ENCODE measurements at regions not wholly inside any gene's neighbourhood (a gene's known extent, or its start where the extent isn't known, plus 50 kb on each side); places are given as distances from the start of the nearest gene placed in this dataset.

DNA sequence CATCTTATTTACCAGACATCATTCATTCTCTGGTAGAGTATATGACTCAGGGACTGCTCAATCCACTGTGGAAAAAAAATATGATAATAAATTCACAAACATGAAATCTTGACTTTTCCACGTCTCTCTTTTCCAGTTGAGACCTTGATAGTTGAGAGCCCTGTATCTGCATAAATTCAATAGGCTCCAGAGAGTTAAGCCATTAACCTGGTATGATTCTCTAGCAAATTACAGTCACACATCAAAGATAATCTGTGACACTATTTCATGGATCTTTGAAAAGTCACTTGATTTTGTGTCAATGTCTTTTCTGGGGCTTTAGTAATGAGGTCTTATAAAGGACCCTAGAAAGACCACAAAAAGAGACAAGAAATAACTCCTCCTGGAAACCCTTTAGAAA is 154.2 kb upstream of the FOXG1 start:
- H3K27me3 ChIP-seq (replicated peaks; ENCODE audit: insufficient read depth, low read depth, low read length, poor library complexity) = peaks cover 6% of the 10 kb centered on the region
- intact Hi-C loops (cut with micrococcal nuclease; ENCODE audit: unreplicated experiment) = no loop called here
- TF ChIP-seq, protein P1, sequence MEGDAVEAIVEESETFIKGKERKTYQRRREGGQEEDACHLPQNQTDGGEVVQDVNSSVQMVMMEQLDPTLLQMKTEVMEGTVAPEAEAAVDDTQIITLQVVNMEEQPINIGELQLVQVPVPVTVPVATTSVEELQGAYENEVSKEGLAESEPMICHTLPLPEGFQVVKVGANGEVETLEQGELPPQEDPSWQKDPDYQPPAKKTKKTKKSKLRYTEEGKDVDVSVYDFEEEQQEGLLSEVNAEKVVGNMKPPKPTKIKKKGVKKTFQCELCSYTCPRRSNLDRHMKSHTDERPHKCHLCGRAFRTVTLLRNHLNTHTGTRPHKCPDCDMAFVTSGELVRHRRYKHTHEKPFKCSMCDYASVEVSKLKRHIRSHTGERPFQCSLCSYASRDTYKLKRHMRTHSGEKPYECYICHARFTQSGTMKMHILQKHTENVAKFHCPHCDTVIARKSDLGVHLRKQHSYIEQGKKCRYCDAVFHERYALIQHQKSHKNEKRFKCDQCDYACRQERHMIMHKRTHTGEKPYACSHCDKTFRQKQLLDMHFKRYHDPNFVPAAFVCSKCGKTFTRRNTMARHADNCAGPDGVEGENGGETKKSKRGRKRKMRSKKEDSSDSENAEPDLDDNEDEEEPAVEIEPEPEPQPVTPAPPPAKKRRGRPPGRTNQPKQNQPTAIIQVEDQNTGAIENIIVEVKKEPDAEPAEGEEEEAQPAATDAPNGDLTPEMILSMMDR (conservative IDR thresholded peaks at IDR 0.05; ENCODE audit: low read depth, low read length) = no peak
- TF ChIP-seq EZH2 (IDR thresholded peaks at IDR 0.05; ENCODE audit: borderline replicate concordance, low read depth, low read length, poor library complexity, severe bottlenecking) = no peak
- H3K4me1 ChIP-seq (ENCODE audit: insufficient read depth, low read length, poor library complexity, severe bottlenecking) = no peaks in the 10 kb centered on the region
- H3K9me3 ChIP-seq (ENCODE audit: low read depth, low read length, poor library complexity, severe bottlenecking) = no peaks in the 10 kb centered on the region
- ChIA-PET CTCF (no interaction called here), POLR2A (ENCODE audit: low non-redundant PET) (no interaction called here)
- no peak overlapping the region for H3K4me3 ChIP-seq (ENCODE audit: low read depth, low read length, poor library complexity, severe bottlenecking)
- no peak overlapping the region for H3K27ac ChIP-seq (ENCODE audit: low read depth, low read length, poor library complexity, severe bottlenecking)
- DNase-seq (ENCODE audit: low spot score) = no peak
- BruUV-seq (replicated peaks) = no TSS peak
- H3K36me3 ChIP-seq (ENCODE audit: insufficient read depth, low read length, poor library complexity, severe bottlenecking) = no peaks in the 10 kb centered on the region

DNA sequence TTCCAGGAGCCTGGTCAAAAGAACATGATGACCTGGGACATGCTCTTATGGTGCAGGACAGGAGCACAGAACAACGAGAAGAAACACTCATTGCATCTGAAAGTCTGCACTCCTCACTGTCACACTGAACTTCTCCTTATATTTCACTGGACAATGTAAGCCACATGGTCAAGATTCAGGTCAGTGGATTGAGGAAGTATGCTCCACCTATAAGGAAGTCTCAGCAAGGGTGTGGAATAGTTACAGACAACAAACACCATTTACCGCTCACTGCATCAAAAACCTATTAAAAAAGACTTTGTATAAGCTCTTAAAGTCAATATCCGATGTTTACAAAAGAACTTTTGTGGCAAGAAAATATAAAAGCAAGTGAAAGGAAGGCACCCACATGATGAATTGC is 153.1 kb upstream of the FOXG1 start:
- ChIA-PET CTCF (interaction anchor here (0.6 kb wide), 1 partner anchor 19 kb away, joined by 3 read pairs; no protein-coding TSS in a partner anchor), POLR2A (ENCODE audit: low non-redundant PET) (no interaction called here)
- BruUV-seq (replicated peaks) = no TSS peak

DNA sequence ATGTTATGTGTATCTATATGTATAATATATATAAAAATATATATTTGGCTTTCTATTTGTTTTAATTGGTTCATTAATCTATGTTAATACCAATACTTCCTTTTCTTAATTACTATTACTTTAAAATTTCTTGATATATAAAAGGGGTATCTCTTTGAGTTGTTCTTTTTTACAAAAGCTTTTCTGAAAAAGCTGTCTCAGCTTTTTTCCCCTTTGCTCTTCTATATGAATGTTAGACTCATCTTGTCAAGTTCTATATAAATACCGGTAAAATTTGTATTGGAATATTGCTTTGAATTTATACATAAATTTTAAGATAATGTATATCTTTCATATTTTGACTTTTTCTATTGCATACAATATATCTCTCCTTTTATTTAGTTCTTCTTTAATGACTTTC is 139.8 kb upstream of the FOXG1 start:
- CTCF ChIA-PET = no interaction called here
- POLR2A ChIA-PET (ENCODE audit: low non-redundant PET) = no interaction called here
- TF ChIP-seq, protein P1 (conservative IDR thresholded peaks at IDR 0.05; ENCODE audit: low read depth, low read length) = no peak
- no peak for TF ChIP-seq EZH2 (IDR thresholded peaks at IDR 0.05; ENCODE audit: borderline replicate concordance, low read depth, low read length, poor library complexity, severe bottlenecking)

More for the DNA sequence above, 153.1 kb upstream of the FOXG1 start:
- DNase-seq (ENCODE audit: low spot score) = no peak
- H3K27me3 ChIP-seq (replicated peaks; ENCODE audit: insufficient read depth, low read depth, low read length, poor library complexity) = peaks cover 6% of the 10 kb centered on the region
- intact Hi-C loops (cut with micrococcal nuclease; ENCODE audit: unreplicated experiment) = no loop called here
- no peaks in the 10 kb centered on the region for H3K4me1 ChIP-seq (ENCODE audit: insufficient read depth, low read length, poor library complexity, severe bottlenecking)
- TF ChIP-seq EZH2 (IDR thresholded peaks at IDR 0.05; ENCODE audit: borderline replicate concordance, low read depth, low read length, poor library complexity, severe bottlenecking) = no peak
- H3K27ac ChIP-seq (ENCODE audit: low read depth, low read length, poor library complexity, severe bottlenecking) = no peak overlapping the region
- no peaks in the 10 kb centered on the region for H3K36me3 ChIP-seq (ENCODE audit: insufficient read depth, low read length, poor library complexity, severe bottlenecking)
- H3K4me3 ChIP-seq (ENCODE audit: low read depth, low read length, poor library complexity, severe bottlenecking) = no peak overlapping the region
- no peaks in the 10 kb centered on the region for H3K9me3 ChIP-seq (ENCODE audit: low read depth, low read length, poor library complexity, severe bottlenecking)

DNA sequence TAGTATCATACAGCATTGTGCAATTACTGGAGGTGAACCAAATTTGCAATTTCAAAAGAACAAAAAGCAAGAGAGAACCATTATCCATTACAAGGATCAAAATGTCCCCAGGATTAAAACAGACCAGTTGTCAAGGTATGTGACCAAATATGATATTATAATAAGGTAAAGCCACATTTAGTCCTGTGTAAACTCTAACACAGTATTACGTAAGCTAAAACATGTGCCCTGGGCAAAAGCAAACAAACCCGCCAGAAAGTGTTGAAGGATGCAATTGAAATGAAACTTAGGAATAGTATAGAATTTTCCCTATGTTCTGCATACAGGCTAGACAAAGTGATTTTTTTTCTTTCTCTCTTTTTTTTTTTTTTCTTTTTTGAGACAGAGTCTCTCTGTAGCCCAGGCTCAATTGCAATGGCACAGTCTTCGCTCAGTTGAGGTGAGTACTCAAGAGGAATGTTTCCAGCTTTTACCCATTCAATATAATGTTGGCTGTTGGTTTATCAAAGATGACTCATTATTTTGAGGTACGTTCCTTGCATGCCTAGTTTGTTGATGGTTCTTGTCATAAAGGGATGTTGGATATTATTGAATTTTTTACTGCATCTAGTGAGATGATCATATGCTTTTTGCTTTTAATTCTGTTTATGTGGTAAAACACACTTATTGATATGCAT is 137.1 kb upstream of the FOXG1 start:
- POLR2A ChIA-PET (ENCODE audit: low non-redundant PET) = no interaction called here
- no peaks in the 10 kb centered on the region for H3K4me1 ChIP-seq (ENCODE audit: insufficient read depth, low read length, poor library complexity, severe bottlenecking)

More for the DNA sequence above, 139.8 kb upstream of the FOXG1 start:
- intact Hi-C loops (cut with micrococcal nuclease; ENCODE audit: unreplicated experiment) = no loop called here
- H3K36me3 ChIP-seq (ENCODE audit: insufficient read depth, low read length, poor library complexity, severe bottlenecking) = no peaks in the 10 kb centered on the region
- no peaks in the 10 kb centered on the region for H3K4me1 ChIP-seq (ENCODE audit: insufficient read depth, low read length, poor library complexity, severe bottlenecking)
- no peak for DNase-seq (ENCODE audit: low spot score)
- no peaks in the 10 kb centered on the region for H3K9me3 ChIP-seq (ENCODE audit: low read depth, low read length, poor library complexity, severe bottlenecking)
- peaks cover 5% of the 10 kb centered on the region for H3K27me3 ChIP-seq (replicated peaks; ENCODE audit: insufficient read depth, low read depth, low read length, poor library complexity)
- H3K4me3 ChIP-seq (ENCODE audit: low read depth, low read length, poor library complexity, severe bottlenecking) = no peak overlapping the region
- no TSS peak for BruUV-seq (replicated peaks)
- no peak overlapping the region for H3K27ac ChIP-seq (ENCODE audit: low read depth, low read length, poor library complexity, severe bottlenecking)

More for the DNA sequence above, 137.1 kb upstream of the FOXG1 start:
- Histone ChIP-seq H3K27ac (ENCODE audit: low read depth, low read length, poor library complexity, severe bottlenecking) (no peak overlapping the region), H3K9me3 (ENCODE audit: low read depth, low read length, poor library complexity, severe bottlenecking) (no peaks in the 10 kb centered on the region), H3K4me3 (ENCODE audit: low read depth, low read length, poor library complexity, severe bottlenecking) (no peak overlapping the region), H3K36me3 (ENCODE audit: insufficient read depth, low read length, poor library complexity, severe bottlenecking) (no peaks in the 10 kb centered on the region), H3K27me3 (replicated peaks; ENCODE audit: insufficient read depth, low read depth, low read length, poor library complexity) (peaks cover 5% of the 10 kb centered on the region)
- no peak for DNase-seq (ENCODE audit: low spot score)
- intact Hi-C loops (cut with micrococcal nuclease; ENCODE audit: unreplicated experiment) = no loop called here
- no peak for TF ChIP-seq EZH2 (IDR thresholded peaks at IDR 0.05; ENCODE audit: borderline replicate concordance, low read depth, low read length, poor library complexity, severe bottlenecking)
- TF ChIP-seq, protein P1 (conservative IDR thresholded peaks at IDR 0.05; ENCODE audit: low read depth, low read length) = no peak
- CTCF ChIA-PET = no interaction called here
- no TSS peak for BruUV-seq (replicated peaks)

All from A673 (cell line).